Forelimb muscle (tissue), 1 donor: ENCODE measurements at regions not wholly inside any gene's neighbourhood (a gene's known extent, or its start where the extent isn't known, plus 50 kb on each side); places are given as distances from the start of the nearest gene placed in this dataset.

ENCODE experiments used
- DNase-seq: peaks from one replicate; pipeline ENCODE4 v3.0.0-alpha.2; 2013; ENCODE audit warnings: low read depth

DNA sequence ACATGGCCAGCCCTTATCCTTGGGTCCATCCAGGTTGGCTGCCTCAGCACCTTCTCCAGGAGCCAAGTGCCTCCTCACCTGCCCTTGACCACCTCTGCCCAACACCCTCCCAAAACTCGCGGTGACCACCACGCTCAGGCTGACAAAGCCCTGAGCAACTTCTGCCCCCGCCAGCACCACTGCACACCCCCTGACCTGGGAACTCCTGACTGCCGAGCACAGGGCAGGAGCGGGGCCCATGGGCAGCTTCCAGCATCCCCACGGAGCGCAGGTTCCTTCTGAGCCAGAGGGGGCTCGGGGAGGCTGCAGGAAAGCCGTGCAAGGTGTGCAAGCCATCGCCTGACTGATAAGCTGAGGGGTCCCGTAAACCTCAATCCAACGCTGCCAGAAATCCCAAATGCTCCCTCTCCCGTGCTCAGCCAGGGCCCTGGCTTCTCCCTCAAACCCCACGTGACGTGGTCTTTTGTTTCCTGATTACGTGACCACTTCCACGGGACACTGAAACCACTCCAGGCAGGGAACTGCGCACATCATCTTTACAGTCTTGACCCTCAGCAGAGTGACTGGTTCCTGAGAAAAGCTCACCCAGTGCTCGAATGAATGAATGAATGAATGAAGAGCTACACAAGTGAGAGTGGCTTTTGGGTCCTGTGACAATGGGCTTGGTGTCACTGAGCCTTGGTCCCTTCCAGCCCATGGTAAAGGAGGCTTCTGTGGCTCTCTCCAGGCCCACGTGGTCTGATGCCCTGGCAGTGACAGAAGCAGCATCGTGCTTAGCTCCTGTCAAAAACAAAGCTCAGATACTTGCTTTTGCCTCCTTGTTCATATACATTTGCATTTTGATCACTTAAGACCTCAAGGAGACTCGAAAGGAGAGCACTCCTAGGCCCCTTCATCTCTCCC is 249.8 kb upstream of the PPP2R2D start:
- DNase-seq: no peak

DNA sequence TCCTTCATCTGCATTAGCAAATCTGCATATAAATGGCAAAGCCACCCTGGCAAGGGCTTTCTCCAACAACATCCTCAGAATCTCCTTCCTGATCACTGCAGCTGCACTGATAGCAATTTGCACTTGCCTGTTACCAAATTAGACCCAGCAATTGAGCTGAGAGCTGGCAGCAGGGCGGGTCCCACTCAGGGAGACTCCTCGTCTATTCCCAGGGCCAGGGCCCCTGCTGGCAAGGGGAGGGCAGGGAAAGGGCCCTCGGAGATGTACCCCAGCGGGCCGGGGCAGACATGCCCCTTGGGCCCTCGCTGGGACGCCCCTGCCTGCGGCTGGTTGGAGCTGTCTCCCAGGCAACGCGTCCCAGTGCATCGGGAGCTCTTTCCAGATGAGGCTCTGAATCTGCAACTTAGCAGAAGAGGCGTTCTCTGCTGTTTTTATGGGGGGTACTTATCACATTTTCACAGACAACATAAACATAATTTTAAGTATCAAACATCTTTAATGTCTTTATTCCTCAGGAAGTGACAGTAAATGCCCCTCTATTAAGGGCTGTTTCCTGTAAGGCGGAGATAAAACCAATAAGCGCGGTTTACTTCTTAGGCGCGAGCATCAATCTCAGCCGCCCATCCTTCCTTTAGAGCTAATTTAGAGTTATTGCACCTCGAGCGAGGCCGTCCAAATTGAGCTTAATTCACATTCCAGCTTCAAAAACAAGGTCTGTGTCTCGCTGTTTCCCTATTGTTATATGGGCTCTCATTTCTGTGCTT is 249.0 kb upstream of the PPP2R2D start:
- DNase-seq: no peak

DNA sequence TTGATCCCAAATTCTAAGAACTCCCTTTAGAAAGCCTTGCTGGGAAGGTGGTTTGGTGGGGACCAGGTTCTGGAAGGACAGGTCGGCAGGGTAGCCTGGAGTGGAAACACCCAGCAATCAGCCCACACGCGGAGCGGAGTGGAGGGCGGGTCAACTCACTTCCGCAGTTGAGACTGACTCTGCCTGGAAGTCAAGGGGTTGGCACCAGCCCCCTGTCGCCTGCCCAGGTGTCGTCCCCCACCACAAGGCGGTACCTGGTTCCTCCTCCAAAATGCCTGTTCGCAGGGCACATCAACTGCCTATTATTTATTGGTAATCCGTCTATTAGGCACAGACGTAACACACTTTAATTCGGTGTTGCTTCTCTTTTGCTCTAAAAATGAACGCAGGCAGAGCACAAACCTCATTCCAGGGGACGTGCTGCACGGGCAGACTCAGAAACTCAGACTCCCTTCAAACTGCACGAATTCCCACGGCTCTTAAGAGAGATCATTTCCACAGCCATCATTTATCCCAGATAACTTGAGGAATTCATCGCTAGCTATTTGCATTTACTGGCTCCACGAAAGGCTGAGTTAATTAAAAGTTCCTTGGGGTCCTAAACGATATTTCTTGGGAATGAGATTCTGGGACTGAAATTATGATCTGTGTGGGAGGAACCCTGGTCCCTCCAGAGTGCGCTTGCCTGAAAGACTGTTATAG is 248.2 kb upstream of the PPP2R2D start:
- no peak for DNase-seq

DNA sequence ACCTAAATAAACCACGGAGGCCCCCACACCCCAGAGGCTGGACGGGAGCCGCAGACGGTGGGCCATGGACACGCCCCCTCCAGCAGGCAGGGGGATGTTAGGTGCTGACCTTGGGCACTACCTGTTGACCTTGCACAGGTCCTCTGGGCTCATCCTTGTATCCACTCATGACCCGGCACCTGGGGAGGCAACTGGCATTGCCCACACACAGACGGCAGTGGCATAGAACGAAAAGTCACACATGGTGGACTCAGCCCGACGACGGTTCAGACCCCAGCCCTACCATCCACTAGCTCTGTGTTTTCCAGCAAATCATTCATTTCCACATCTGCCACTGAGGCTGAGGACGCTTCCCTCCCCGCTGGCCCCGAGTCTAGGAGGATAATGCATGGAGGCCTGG is 247.7 kb upstream of the PPP2R2D start:
- DNase-seq: no peak

DNA sequence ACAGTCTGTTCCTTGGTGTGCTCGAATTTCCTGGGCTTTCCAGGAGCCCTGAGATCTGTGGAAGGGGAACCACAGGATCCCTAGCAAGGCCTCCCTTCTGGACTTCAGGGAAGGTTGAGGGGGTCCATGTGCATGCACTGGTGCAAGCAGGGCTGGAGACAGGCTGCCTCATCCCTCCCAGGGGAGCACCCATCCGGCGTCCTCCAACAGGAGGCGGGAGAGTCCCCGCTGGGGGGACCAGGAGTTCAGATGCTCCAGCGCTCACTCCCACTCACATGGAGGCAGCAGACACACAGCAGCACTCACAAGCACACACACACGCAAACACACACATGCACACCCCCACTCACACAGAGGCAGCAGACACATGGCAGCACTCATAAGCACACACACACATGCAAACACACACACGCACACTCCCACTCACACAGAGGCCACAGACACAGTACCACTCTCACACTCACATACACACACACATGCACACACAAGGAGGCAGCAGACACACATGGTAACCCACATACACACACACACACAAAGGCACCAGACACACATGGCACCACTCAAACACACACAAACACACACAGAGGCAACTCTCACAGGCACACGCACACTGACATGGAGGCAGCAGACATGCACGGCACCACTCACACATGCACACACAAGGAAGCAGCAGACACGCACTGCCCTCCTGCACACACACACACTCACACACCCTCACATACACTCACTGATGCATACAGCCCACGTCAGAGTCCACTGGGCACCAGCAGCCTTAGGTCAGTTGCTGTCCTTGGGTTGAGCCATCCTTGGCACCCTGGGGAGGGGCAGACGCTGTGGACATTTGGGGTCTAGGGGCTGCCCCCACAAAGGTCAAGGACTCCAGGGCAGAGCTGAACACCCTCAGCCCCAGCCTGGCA is 247.0 kb upstream of the PPP2R2D start:
- no peak for DNase-seq

DNA sequence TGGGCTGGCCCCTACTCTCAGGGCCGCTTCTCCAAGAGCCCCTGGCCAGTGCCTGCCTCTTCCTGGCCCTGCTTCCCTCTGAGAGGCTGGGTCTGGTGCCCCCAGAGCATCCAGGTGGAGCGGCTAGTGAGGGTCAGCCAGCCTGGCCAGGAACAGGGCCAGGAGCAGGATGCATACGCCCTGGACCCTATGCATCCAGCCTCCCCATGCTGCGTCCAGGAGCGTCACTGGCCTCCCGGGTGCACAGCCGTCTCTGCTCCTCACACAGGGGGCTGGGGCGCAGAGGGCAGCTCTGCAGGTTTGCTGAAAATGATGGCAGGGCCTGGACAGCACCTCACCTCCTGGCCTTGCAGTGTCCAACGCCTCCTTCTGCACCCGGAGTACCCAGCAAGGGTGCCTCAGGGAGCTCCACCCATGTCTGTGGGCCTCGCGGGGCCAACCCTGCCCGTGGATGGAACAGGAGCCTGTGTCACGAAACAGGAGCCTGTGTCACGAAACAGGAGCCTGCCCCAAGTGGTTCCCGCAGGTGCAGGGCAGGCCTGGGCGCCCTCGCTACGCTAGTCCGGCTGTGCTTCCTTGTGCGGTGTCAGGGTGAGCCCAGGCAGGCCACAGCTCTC is 246.2 kb upstream of the PPP2R2D start:
- DNase-seq: no peak

DNA sequence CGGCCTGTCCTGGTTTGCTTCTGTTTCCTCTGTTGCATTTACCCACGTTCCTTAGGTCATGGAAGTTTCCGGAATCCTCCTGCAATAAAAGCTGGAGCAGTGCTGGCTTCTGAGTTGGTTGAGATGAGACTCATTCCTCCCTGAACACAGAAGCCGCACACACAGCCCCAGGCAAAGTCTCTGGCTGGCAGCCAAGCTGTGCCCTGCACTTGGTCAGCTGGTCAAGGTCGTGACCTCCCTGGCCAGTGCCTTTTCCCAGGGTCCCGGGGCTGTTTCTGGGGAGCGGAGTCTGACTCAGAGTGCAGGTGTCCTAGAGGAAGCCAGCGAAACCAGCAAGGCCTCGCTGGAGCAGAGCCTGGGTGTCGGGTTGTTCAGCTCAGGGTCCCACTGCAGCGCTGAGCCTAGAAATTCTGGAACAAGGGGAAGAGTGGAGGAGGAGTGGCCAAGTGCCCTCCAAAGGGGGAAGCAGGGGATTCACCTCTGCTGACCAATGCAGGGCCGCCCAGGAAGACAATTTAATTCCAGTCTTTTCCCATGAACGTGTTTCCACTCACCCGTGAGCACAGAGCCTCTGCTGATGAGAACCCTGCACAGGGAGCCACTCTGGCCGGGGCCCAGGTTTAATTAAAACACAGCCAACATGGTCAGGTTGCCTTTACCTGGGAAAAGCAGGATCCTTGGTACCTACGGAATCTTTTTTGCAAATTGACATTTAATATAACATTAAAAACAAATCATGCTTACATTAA is 245.5 kb upstream of the PPP2R2D start:
- no peak for DNase-seq

DNA sequence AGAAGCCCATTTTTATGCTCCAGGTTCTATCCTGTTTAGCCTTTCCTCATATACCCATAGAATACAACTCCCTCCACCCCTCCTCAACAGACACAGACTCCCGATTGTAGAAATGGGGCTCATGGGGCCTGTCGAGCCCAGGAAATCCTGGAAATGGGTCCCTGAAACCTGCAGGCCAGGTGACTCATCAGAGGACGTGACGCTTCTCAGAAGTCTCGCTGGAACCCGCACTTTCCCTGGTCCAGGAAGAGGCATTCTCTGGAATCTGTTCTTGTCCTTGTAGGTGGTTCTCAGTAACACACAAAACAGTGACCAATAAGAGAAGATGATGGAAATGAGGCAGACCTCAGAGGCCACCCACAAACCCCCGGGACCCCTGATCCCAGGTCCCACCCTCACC is 244.8 kb upstream of the PPP2R2D start:
- no peak for DNase-seq

DNA sequence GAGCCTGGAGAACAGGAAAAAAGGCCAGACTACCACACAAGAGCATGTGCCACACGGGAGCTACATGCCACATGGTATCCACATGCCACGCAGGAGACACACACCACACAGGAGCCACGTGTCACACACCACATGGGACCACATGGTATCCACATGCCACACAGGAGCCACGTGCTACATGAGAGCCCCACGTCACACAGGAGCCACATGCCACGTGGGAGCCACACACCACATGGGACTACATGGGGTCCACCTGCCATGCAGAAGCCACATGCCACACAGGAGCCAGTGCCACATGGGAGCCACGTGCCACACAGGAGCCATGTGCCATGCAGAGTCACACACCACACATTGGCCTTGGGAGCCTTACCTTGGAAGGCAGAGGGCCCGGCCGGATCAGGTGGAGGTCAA is 244.4 kb upstream of the PPP2R2D start:
- no peak for DNase-seq

DNA sequence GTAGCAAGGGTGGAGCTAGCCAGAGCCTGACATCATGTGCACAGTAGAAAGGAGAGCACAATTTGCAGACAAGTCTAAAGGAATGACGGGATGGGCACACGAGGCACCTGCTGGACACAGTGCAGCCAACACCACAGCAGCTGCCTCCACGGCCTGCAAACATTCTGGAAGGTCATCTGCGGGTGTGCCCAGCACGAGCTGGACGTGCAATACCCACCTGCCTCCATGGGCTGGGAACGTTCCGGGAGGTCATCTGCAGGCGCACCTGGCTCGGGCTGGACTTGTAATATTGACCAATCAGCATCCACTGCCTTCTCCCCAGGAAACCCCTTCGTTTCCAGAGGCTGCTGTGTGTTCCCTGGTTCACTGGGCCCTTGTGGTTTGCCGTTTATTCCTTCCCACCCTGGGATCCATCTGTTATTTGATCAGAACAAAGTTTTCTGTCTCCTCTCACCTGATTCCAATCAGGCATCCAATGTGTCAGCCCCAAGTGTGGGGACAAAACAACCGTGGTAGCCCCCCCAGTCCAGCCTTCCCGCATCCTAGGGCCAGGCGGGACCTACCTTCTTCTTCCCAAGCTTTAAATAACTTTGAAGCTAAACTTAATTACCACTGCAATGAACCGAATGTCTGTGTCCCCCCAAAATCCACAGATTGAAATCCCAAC is 243.4 kb upstream of the PPP2R2D start:
- no peak for DNase-seq

DNA sequence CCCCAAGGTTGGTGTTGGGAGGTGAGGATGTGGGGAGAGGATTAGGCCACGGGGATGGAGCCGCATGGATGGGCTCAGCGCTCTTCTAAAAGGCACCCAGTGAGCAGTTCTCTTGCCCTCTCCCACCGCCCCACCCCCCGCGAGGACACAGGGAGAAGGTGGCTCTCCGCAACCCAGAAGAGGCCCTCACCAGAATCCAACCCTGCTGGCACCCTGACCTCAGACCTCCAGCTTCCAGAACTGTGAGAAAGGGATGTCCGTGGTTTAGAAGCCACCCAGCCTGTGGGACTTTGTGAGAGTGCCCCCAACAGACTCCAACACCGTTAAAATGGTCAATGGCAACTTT is 242.8 kb upstream of the PPP2R2D start:
- DNase-seq: no peak

DNA sequence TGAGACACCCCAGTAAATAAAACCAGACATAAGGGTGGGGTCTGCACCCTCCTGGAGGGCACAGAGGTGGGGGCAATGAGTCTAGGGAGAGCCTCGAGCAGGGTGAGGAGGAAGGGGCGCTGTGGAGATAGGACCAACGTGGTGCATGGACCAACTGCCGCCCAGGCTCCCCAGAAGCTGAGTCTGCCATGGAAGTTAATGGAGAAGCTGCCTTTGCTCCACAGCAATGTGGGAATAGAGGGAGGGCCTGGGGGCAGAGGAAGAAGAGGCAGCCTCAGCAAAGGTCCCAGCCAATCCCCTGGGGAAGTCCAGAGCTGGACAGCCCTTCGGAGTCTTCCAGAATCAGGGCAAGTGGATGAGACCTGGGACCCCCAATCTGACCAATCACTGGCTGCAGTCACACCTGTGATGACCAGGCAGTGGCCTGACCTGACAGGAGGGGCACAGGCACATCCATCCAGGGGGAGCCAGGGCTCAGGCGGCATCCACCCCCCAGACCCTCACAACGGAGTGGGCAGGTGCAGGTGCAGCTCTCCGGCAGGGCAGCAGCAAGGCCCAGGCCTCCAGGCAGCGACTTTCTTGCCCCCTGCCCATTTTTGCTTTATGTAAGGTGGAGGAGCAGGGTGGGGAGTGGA is 242.2 kb upstream of the PPP2R2D start:
- DNase-seq: no peak

DNA sequence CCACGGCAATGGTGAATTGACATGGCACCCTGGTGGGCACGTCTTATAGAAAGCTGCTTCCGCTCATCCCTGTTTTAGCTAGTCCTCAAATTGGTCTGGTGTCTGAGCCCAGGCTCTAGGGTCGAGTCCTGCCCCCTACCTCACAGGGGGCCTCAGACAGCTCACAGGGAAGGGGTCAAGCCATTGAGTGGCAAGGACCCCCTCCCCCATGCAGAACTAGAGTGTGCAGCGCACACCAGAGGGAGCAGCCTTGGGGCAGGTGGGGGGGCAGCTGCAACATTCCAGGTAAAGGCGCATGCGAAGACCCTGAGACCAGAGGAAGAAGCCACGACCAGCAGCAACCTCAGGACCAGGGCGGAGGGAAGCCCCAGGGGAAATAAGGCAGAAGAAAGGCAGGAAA is 240.4 kb upstream of the PPP2R2D start:
- DNase-seq: no peak

DNA sequence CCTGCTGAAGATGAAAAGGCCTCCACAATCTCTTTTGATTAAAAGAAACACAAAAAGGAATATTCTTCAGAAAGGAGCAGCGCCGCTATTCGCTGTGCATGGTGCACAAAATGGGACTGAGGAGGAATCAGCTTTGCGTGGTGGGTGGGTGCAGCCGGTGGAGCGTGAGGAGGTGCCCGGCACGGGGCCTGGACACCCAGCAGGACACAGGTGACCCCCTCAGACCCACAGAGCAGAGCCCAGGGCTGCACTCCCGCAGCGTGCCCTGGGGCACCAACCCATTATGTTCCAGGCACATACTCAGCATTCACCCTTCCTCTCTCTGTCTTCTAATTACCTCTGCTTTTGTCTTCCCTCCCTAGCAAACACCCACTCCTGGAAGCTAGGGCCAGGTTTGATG is 238.0 kb upstream of the PPP2R2D start:
- no peak for DNase-seq

DNA sequence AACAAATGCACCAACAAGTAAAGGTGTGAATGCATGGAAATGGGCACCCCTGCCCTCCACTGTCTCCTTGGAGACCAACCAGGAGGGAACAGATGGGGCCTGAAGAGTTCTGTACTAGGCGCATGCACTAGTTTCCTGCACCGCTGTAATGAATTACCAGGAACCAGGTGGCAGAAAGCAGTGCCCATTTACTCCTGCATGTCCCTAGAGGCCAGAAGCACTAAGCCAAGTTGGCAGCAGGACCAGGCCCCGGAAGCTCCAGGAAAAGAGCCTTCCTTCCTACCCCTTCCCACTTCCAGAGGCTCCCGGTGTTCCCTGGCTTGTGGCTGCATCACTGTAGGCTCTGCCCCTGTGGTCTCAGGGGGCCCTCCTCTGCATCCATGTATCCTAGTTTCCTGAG is 237.5 kb upstream of the PPP2R2D start:
- no peak for DNase-seq

DNA sequence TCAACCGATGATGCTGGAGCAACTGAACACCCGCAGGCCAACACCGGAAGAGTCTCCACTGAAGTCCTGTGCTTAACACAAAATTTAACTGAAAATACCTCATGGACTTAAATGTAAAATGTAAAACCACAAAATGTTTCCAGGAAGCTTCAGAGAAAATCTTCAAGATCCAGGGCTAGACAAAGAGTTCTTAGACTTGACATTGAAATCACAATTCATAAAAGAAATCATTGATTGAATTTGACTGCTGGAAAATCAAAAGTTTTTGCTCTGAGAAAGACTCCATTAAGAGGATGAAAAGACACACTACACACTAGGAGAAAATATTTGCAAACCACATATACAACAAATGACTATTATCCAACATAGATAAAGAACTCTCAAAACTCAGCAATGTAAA is 234.7 kb upstream of the PPP2R2D start:
- no peak for DNase-seq

DNA sequence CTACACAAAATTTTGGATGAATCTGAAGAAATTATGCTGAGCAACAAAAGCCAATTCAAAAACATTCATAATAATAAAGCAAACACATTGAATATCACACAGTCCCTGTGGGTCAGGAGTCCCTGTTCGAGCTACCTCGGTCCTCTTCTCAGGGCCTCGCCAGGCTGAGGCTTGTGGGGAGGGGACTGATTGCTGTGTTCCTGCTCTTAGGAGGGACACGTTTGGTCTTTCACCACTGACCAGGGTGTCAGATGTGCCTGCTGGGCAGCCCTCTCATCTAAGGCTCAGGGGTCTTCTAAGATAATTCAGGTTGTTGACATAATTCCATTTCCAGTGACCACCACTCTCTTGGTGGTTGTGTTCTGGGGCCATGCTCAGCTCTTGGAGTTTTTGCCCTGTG is 233.8 kb upstream of the PPP2R2D start:
- no peak for DNase-seq

DNA sequence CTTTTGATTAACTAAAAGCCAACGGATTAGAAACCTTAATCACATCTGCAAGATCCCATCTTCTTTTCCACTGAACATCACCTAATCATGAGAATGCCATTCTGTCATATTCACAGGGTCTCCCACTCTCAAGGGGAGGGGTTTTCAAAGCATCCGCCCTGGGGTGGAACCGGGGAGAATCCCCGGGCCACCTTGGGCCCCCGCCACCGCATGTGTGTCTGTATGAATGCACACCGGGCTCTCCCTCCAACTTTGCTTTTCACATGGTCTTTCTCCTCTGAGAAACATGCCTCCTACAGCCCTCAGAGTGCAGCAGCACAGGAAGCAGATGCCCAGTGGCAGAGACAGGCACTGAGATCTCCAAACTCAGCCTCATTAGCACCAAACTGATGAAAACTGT is 233.2 kb upstream of the PPP2R2D start:
- no peak for DNase-seq

DNA sequence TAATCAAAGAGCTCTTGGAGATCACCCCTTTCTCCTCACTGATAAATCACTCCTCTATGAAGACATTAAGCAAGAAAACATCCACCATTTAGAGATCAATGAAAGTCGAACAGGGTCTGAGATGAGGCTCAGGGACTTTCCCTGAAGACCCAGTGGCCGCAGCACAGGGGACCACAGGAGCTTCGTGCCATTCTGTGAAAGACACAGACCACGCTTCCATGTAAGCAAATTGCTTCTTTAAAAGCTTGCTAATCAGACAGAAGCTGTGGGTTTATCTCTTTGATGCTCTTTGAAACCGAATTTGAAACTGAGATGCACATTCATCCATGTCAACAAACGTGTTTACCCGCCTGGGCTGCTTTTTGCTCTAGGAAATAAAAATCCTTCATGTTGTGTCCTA is 231.9 kb upstream of the PPP2R2D start:
- no peak for DNase-seq
